ENCODE measurements at regions not wholly inside any gene's neighbourhood (a gene's known extent, or its start where the extent isn't known, plus 50 kb on each side); places are given as distances from the start of the nearest gene placed in this dataset.
"Not testable (repeated sequence)": the region's sequence is repeated elsewhere in the genome, so short reads cannot be mapped to it uniquely, and the experiment has no call there.

- DNase-seq (ENCODE audit: low read depth), result no peak
- no peak for TF ChIP-seq CTCF (conservative IDR thresholded peaks at IDR 0.05; ENCODE audit: low read length)
- no peak overlapping the region for H3K4me3 ChIP-seq (ENCODE audit: low read length)
Observed at GRCh38 chr2:230634146-230634545, 78.5 kb upstream of the CAB39 start.

- not testable (repeated sequence) for H3K4me3 ChIP-seq (ENCODE audit: low read length); DNase-seq (ENCODE audit: low read depth)
Observed at GRCh38 chr2:230634721-230635313, 77.8 kb upstream of the CAB39 start.

DNA sequence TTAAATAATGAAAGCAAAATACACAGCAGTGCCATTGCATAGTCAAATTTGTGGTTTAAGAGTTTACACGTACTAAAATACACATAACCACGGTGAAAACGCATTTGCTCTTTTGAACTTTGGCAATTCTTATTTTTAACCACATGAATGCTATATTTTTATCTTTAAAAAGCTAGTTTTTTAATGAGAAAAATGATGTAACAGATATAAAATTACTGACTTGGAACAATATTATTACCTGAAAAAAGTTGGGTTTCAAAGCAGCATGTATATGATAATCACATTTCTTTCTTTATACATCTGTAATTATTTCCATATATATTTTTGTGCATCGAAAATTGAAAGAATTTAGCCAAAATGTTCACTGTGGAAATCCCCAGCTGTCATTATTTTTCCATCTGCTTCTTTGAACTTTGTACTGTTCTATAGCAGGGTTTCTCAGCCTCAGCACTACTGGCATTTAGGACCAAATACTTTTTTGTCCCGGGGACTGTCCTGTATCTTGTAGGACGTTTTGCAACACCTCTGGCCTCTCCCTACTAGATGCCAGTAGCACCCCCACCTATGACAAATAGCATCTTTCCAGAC, 75.9 kb upstream of the CAB39 start:
- DNase-seq (ENCODE audit: low read depth), result no peak
- H3K4me3 ChIP-seq (ENCODE audit: low read length), result no peak overlapping the region
- TF ChIP-seq CTCF (conservative IDR thresholded peaks at IDR 0.05; ENCODE audit: low read length), result no peak

DNA sequence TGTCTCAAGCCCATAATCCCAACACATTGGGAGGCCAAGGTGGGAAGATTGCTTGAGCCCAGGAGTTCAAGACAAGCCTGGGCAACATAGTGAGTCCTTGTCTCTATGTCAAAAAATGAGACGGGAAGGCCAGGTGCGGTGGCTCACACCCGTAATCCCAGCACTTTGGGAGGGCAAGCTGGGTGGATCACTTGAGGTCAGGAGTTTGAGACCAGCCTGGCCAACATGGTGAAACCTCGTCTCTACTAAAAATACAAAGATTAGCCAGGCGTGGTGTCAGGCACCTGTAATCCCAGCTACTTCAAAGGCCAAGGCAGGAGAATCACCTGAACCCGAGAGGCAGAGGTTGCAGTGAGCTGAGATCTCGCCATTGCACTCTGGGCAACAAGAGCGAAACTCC, 75.2 kb upstream of the CAB39 start:
- H3K4me3 ChIP-seq (ENCODE audit: low read length); DNase-seq (ENCODE audit: low read depth): not testable (repeated sequence)

DNA sequence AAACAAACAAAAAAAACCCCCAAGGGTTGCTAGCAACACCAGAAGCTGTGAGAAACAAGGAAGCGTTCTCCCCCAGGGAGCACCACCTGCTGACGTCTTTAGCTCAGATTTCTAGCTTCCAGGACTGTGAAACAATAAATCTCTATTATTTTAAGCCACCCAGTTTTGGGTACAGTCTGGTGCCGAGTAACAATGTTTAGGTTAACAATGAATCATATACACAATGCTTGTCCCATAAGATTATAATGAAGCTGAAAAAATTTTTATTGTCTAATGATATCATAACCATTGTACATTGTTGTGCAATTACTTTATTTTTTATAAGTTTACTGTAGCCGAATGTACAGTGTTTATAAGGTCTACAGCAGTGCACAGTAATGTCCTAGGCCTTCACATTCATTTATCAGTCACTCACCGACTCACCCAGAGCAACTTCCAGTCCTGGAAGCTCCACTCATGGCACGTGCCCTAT, 72.1 kb upstream of the CAB39 start:
- no peak overlapping the region for H3K4me3 ChIP-seq (ENCODE audit: low read length)
- DNase-seq (ENCODE audit: low read depth), result no peak
- TF ChIP-seq CTCF (conservative IDR thresholded peaks at IDR 0.05; ENCODE audit: low read length), result no peak

GRCh38 chr2:230642966-230643365, 69.7 kb upstream of the CAB39 start:
- TF ChIP-seq CTCF (conservative IDR thresholded peaks at IDR 0.05; ENCODE audit: low read length), result no peak
- no peak for DNase-seq (ENCODE audit: low read depth)
- H3K4me3 ChIP-seq (ENCODE audit: low read length), result no peak overlapping the region

DNA sequence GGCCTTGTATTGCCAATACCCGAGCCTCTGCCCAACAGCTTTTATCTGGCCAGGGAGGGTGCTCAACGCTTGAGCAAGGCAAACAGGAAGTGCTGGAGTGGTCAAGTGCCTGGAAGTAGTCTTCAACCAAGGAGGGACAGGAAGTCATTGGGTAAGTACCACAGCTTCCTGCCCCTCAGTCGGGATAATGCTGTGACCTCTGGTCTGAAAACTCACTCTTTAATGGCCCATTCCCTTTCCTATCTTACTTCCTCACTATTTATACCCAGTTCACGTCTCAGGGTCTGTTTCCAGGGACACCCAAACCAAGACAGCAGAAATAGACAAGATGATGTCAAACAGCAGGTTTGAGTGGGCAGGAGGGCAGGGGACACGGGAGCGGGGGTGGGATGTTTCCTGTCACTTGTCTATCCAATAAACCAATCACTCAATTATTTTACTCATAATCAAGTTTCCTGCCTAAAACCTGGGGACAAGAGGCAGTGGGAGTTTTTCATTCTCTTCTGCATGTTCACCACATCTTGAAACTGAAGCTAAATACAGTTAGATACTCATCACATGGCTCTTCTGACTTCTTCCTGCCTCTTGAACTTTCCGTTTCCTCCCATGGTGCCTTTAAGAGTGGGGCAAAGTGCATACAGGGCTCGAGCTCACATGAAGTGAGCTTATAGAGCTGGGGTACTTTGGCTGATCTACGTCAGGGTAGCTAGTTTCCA, 68.9 kb upstream of the CAB39 start:
- no peak overlapping the region for H3K4me3 ChIP-seq (ENCODE audit: low read length)
- no peak for DNase-seq (ENCODE audit: low read depth)
- TF ChIP-seq CTCF (conservative IDR thresholded peaks at IDR 0.05; ENCODE audit: low read length), result no peak

GRCh38 chr2:230644356-230644935, 68.2 kb upstream of the CAB39 start:
- H3K4me3 ChIP-seq (ENCODE audit: low read length), result no peak overlapping the region
- no peak for DNase-seq (ENCODE audit: low read depth)
- TF ChIP-seq CTCF (conservative IDR thresholded peaks at IDR 0.05; ENCODE audit: low read length), result no peak

Data from AG10803 (cell line).